Stimulated activated CD4-positive, alpha-beta T cell treated with anti-CD3 and anti-CD28 coated beads, Interleukin-2, amount 100 ng/mL, for 48 hours (primary cell): ENCODE measurements at regions not wholly inside any gene's neighbourhood (a gene's known extent, or its start where the extent isn't known, plus 50 kb on each side); places are given as distances from the start of the nearest gene placed in this dataset.
"Not testable (repeated sequence)": the region's sequence is repeated elsewhere in the genome, so short reads cannot be mapped to it uniquely, and the experiment has no call there.

Experiments used
- DNase-seq, 2 donors: peaks; one replicate each; pipeline ENCODE4 v3.0.0-alpha.2; 2020

- DNase-seq, result no peak
Observed at GRCh38 chr13:66237411-66238062, 992.6 kb downstream of the PCDH9 start.

GRCh38 chr13:66234159-66234558 lies 996.0 kb downstream of the PCDH9 start:
- DNase-seq, result no peak

- not testable (repeated sequence) for DNase-seq
Observed at GRCh38 chr13:66231958-66232357, 998.2 kb downstream of the PCDH9 start.

GRCh38 chr13:66225072-66225471 lies 1005.1 kb downstream of the PCDH9 start:
- DNase-seq, result no peak

- DNase-seq, result no peak
Observed at GRCh38 chr13:66224663-66225062, 1005.5 kb downstream of the PCDH9 start.

GRCh38 chr13:66222926-66223325 lies 1007.2 kb downstream of the PCDH9 start:
- DNase-seq, result no peak

GRCh38 chr13:66222127-66222526 lies 1008.0 kb downstream of the PCDH9 start:
- no peak for DNase-seq

- DNase-seq, result no peak
Observed at GRCh38 chr13:66219506-66219905, 1010.6 kb downstream of the PCDH9 start.

GRCh38 chr13:66218583-66218982 lies 1011.6 kb downstream of the PCDH9 start:
- DNase-seq, result no peak

GRCh38 chr13:66216728-66217127 lies 1013.4 kb downstream of the PCDH9 start:
- DNase-seq, result no peak

- no peak for DNase-seq
Observed at GRCh38 chr13:66214467-66214866, 1015.7 kb downstream of the PCDH9 start.

GRCh38 chr13:66212511-66212910 lies 1017.6 kb downstream of the PCDH9 start:
- DNase-seq, result no peak

GRCh38 chr13:66210677-66211076 lies 1019.5 kb downstream of the PCDH9 start:
- DNase-seq, result no peak

- no peak for DNase-seq
Observed at GRCh38 chr13:66208589-66208988, 1021.5 kb downstream of the PCDH9 start.

- no peak for DNase-seq
Observed at GRCh38 chr13:66207610-66208009, 1022.5 kb downstream of the PCDH9 start.

GRCh38 chr13:66205807-66206206 lies 1024.3 kb downstream of the PCDH9 start:
- no peak for DNase-seq

- DNase-seq, result no peak
Observed at GRCh38 chr13:66200555-66200954, 1029.6 kb downstream of the PCDH9 start.

GRCh38 chr13:66195238-66195637 lies 1034.9 kb downstream of the PCDH9 start:
- DNase-seq, result no peak

- DNase-seq, result no peak
Observed at GRCh38 chr13:66189986-66190385, 1040.2 kb downstream of the PCDH9 start.

GRCh38 chr13:66180836-66181235 lies 1049.3 kb downstream of the PCDH9 start:
- DNase-seq, result no peak

GRCh38 chr13:66171920-66172319 lies 1058.2 kb downstream of the PCDH9 start:
- DNase-seq, result no peak

GRCh38 chr13:66162470-66162869 lies 1067.7 kb downstream of the PCDH9 start:
- no peak for DNase-seq

GRCh38 chr13:66159511-66159910 lies 1070.6 kb downstream of the PCDH9 start:
- no peak for DNase-seq

- no peak for DNase-seq
Observed at GRCh38 chr13:66154976-66155375, 1075.2 kb downstream of the PCDH9 start.

- DNase-seq, result no peak
Observed at GRCh38 chr13:66154354-66154753, 1075.8 kb downstream of the PCDH9 start.
